ENCODE measurements at regions not wholly inside any gene's neighbourhood (a gene's known extent, or its start where the extent isn't known, plus 50 kb on each side); places are given as distances from the start of the nearest gene placed in this dataset.
"Not testable (repeated sequence)": the region's sequence is repeated elsewhere in the genome, so short reads cannot be mapped to it uniquely, and the experiment has no call there.

- H3K27ac ChIP-seq, result no peak overlapping the region
- H3K27me3 ChIP-seq, result no peaks in the 10 kb centered on the region
- intact Hi-C loops (cut with DNase I), result no loop called here
- no peak overlapping the region for H3K4me3 ChIP-seq
- DNase-seq, result no peak
- WGBS, 2 donors, result 55 to 56% methylated on average over 1 of the region's 1 CpG
- no peak for TF ChIP-seq POLR2A (IDR thresholded peaks at IDR 0.05)
- no peak for TF ChIP-seq CTCF (IDR thresholded peaks at IDR 0.05)
- H3K36me3 ChIP-seq, result no peaks in the 10 kb centered on the region
- H3K9me3 ChIP-seq, result no peaks in the 10 kb centered on the region
- H3K4me1 ChIP-seq, result no peaks in the 10 kb centered on the region
Measured at GRCh38 chr1:188004849-188005248, 1176.1 kb downstream of the PLA2G4A start.

GRCh38 chr1:188006354-188006753 lies 1177.6 kb downstream of the PLA2G4A start:
- H3K36me3 ChIP-seq, result no peaks in the 10 kb centered on the region
- TF ChIP-seq POLR2A (IDR thresholded peaks at IDR 0.05) (no peak), CTCF (IDR thresholded peaks at IDR 0.05) (no peak)
- H3K27ac ChIP-seq, result no peak overlapping the region
- H3K9me3 ChIP-seq, result no peaks in the 10 kb centered on the region
- no peaks in the 10 kb centered on the region for H3K27me3 ChIP-seq
- no peak for DNase-seq
- no peaks in the 10 kb centered on the region for H3K4me1 ChIP-seq
- no peak overlapping the region for H3K4me3 ChIP-seq
- WGBS, 2 donors, result 36 to 45% methylated on average over 1 of the region's 1 CpG
- intact Hi-C loops (cut with DNase I), result no loop called here

DNA sequence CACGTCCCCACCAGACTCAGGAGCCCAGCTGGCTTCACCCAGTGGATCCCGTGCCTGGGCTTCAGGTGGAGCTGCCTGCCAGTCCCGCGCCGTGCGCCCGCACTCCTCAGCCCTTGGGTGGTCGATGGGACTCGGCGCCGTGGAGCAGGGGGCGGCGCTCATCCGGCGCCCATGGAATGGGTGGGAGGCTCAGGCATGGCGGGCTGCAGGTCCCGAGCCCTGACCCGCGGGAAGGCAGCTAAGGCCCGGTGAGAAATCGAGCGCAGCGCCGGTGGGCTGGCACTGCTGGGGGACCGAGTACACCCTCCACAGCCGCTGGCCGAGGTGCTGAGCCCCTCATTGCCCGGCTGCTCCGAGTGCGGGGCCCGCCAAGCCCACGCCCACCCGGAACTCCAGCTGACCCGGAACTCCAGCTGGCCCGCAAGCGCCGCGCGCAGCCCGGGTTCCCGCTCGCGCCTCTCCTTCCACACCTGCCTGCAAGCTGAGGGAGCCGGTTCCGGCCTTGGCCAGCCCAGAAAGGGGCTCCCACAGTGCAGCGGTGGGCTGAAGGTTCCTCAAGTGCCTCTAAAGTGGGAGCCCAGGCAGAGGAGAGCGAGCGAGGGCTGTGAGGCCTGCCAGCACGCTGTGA lies 1184.6 kb downstream of the PLA2G4A start:
- H3K4me1 ChIP-seq; H3K4me3 ChIP-seq; DNase-seq; intact Hi-C loops (cut with DNase I); H3K27ac ChIP-seq; H3K9me3 ChIP-seq; H3K36me3 ChIP-seq; H3K27me3 ChIP-seq: not testable (repeated sequence)
- 90 to 91% methylated on average over 7 to 13 of the region's 49 CpGs for WGBS, 2 donors

GRCh38 chr1:188017921-188018320 lies 1189.2 kb downstream of the PLA2G4A start:
- no peak for DNase-seq
- Histone ChIP-seq H3K9me3 (no peaks in the 10 kb centered on the region), H3K4me1 (no peaks in the 10 kb centered on the region), H3K27ac (no peak overlapping the region), H3K36me3 (no peaks in the 10 kb centered on the region), H3K27me3 (no peaks in the 10 kb centered on the region), H3K4me3 (no peak overlapping the region)
- intact Hi-C loops (cut with DNase I), result no loop called here
- 79 to 83% methylated on average over 4 of the region's 4 CpGs for WGBS, 2 donors
- TF ChIP-seq CTCF (IDR thresholded peaks at IDR 0.05) (no peak), POLR2A (IDR thresholded peaks at IDR 0.05) (no peak)

DNA sequence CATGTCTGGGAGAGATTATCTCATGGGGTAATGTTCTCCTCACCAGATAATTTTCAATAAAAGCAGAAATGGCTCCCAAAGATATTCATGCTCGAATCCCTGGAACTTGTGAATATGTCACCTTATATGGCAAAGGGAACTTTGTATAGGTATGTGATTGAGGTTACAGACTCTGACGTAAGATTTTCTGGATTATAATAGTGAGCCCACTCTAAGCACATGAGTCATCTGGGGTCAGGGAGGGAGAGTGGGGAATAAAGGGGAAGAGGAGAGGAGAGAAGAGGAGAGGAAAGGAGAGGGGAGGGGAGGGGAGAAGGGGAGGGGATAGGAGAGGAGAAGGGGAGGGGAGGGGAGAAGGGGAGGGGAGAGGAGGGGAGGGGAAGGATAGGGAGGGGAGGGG lies 1193.9 kb downstream of the PLA2G4A start:
- TF ChIP-seq CTCF (IDR thresholded peaks at IDR 0.05), result no peak
- no peak for TF ChIP-seq POLR2A (IDR thresholded peaks at IDR 0.05)
- Histone ChIP-seq H3K36me3 (no peaks in the 10 kb centered on the region), H3K27me3 (no peaks in the 10 kb centered on the region), H3K4me1 (no peaks in the 10 kb centered on the region), H3K27ac (no peak overlapping the region), H3K9me3 (no peaks in the 10 kb centered on the region), H3K4me3 (no peak overlapping the region)
- WGBS, 2 donors, result 73 to 79% methylated on average over 2 of the region's 2 CpGs
- intact Hi-C loops (cut with DNase I), result no loop called here
- no peak for DNase-seq

DNA sequence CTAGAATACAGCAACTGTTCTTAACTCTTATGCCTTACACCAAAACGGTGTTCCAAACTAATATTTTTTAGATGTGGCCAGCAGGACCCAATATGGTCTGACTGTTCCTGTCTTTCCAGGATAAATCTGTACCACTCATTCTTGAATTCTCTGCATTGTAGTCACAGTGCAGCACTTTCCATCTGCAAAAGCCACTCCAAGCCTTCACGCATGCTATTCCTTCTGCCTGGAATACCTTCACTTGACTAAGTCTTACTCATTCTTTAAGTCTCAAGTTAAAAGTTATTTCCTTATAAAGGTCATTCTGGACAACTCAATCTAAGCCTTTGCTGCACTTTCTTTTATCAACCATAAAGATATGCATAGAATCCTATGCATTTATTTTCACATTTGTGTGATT lies 1194.5 kb downstream of the PLA2G4A start:
- no peak for TF ChIP-seq CTCF (IDR thresholded peaks at IDR 0.05)
- TF ChIP-seq POLR2A (IDR thresholded peaks at IDR 0.05), result no peak
- Histone ChIP-seq H3K9me3 (no peaks in the 10 kb centered on the region), H3K4me3 (no peak overlapping the region), H3K36me3 (no peaks in the 10 kb centered on the region), H3K27me3 (no peaks in the 10 kb centered on the region), H3K27ac (no peak overlapping the region), H3K4me1 (no peaks in the 10 kb centered on the region)
- WGBS, 2 donors, result 76 to 85% methylated on average over 2 of the region's 2 CpGs
- DNase-seq, result no peak
- intact Hi-C loops (cut with DNase I), result no loop called here

Measured in esophagus squamous epithelium (tissue), 5 donors.